Cardiac muscle cell (in vitro differentiated cells and primary cell): ENCODE measurements at regions not wholly inside any gene's neighbourhood (a gene's known extent, or its start where the extent isn't known, plus 50 kb on each side); places are given as distances from the start of the nearest gene placed in this dataset.

Experiments
- DNase-seq, 2 donors: peaks; one replicate each; pipeline versions ENCODE4 v3.0.0 to v3.0.0-alpha.2; 2010 to 2017; ENCODE audit warnings: low read depth in 1 of 2, low spot score in 1 of 2
- H3K27ac ChIP-seq: fragments of 200-600 bp; sonication (generic); 2 replicates; pipeline ENCODE4 v1.5.1; 2016
- H3K27me3 ChIP-seq: fragments of 200-600 bp; sonication (generic); 2 replicates; pipeline ENCODE4 v1.6.0; 2016; ENCODE audit warnings: control low read depth
- H3K36me3 ChIP-seq: fragments of 200-600 bp; sonication (generic); 2 replicates; pipeline ENCODE4 v1.5.1; 2016; ENCODE audit warnings: control low read depth
- H3K4me1 ChIP-seq: fragments of 200-600 bp; sonication (generic); 2 replicates; pipeline ENCODE4 v1.8.1; 2017; ENCODE audit warnings: low read depth, mild to moderate bottlenecking, mixed run types
- H3K4me3 ChIP-seq: fragments of 200-600 bp; sonication (generic); 2 replicates; pipeline ENCODE4 v1.5.1; 2016; ENCODE audit warnings: mild to moderate bottlenecking
- H3K9me3 ChIP-seq: fragments of 200-600 bp; sonication (generic); 2 replicates; pipeline ENCODE4 v1.5.1; 2017; ENCODE audit warnings: low read depth, mild to moderate bottlenecking, control low read depth
- CTCF ChIP-seq: IDR thresholded peaks from 2 replicates; pipeline ENCODE4 v1.5.1; 2012; ENCODE audit warnings: low read depth, mild to moderate bottlenecking, low read length

- H3K36me3 ChIP-seq: no peaks in the 10 kb centered on the region
Observed at GRCh38 chr17:11182430-11182829, 58.6 kb upstream of the SHISA6 start.

GRCh38 chr17:11178581-11178980 lies 62.4 kb upstream of the SHISA6 start:
- H3K4me1 ChIP-seq: no peaks in the 10 kb centered on the region

More at GRCh38 chr17:11182430-11182829, 58.6 kb upstream of the SHISA6 start:
- Histone ChIP-seq H3K27ac (no peak overlapping the region), H3K9me3 (no peaks in the 10 kb centered on the region), H3K4me1 (no peaks in the 10 kb centered on the region), H3K4me3 (no peak overlapping the region), H3K27me3 (no peaks in the 10 kb centered on the region)
- no peak for TF ChIP-seq CTCF
- DNase-seq: no peak

GRCh38 chr17:11177340-11177739 lies 63.7 kb upstream of the SHISA6 start:
- H3K27me3 ChIP-seq: no peaks in the 10 kb centered on the region
- H3K4me1 ChIP-seq: no peaks in the 10 kb centered on the region
- H3K27ac ChIP-seq: no peak overlapping the region
- H3K4me3 ChIP-seq: no peak overlapping the region
- H3K36me3 ChIP-seq: no peaks in the 10 kb centered on the region
- H3K9me3 ChIP-seq: no peaks in the 10 kb centered on the region
- no peak for DNase-seq
- no peak for TF ChIP-seq CTCF

More at GRCh38 chr17:11178581-11178980, 62.4 kb upstream of the SHISA6 start:
- Histone ChIP-seq H3K36me3 (no peaks in the 10 kb centered on the region), H3K9me3 (no peaks in the 10 kb centered on the region), H3K27ac (no peak overlapping the region), H3K4me3 (no peak overlapping the region), H3K27me3 (no peaks in the 10 kb centered on the region)
- DNase-seq: no peak
- TF ChIP-seq CTCF: no peak

- no peaks in the 10 kb centered on the region for H3K9me3 ChIP-seq
- no peak overlapping the region for H3K4me3 ChIP-seq
- H3K27me3 ChIP-seq: no peaks in the 10 kb centered on the region
- no peaks in the 10 kb centered on the region for H3K36me3 ChIP-seq
- H3K4me1 ChIP-seq: no peaks in the 10 kb centered on the region
- no peak for TF ChIP-seq CTCF
- no peak for DNase-seq
- H3K27ac ChIP-seq: no peak overlapping the region
Observed at GRCh38 chr17:11176549-11176948, 64.5 kb upstream of the SHISA6 start.

- Histone ChIP-seq H3K9me3 (no peaks in the 10 kb centered on the region), H3K27ac (no peak overlapping the region), H3K36me3 (no peaks in the 10 kb centered on the region), H3K4me3 (no peak overlapping the region), H3K27me3 (no peaks in the 10 kb centered on the region), H3K4me1 (no peaks in the 10 kb centered on the region)
- DNase-seq: no peak
- no peak for TF ChIP-seq CTCF
Observed at GRCh38 chr17:11170881-11171280, 70.1 kb upstream of the SHISA6 start.
